GM19043 (cell line): ENCODE measurements at regions not wholly inside any gene's neighbourhood (a gene's known extent, or its start where the extent isn't known, plus 50 kb on each side); places are given as distances from the start of the nearest gene placed in this dataset.

Experiments
- ATAC-seq: cut with Tn5 transposase; IDR thresholded peaks from one replicate; pipeline ENCODE4 v1.9.1; 2021; ENCODE audit warnings: low read depth; ENCODE audit not compliant: unreplicated experiment

- no peak for ATAC-seq
Observed at GRCh38 chr20:18992418-18992817, 178.8 kb downstream of the SCP2D1 start.

GRCh38 chr20:18995455-18995854, 181.9 kb downstream of the SCP2D1 start:
- ATAC-seq = no peak

- ATAC-seq = no peak
Observed at GRCh38 chr20:18999086-18999485, 185.5 kb downstream of the SCP2D1 start.

- ATAC-seq = no peak
Observed at GRCh38 chr20:19000078-19000477, 186.5 kb downstream of the SCP2D1 start.

GRCh38 chr20:19001177-19001576, 187.6 kb downstream of the SCP2D1 start:
- no peak for ATAC-seq

- ATAC-seq = no peak
Observed at GRCh38 chr20:19003366-19004336, 190.1 kb downstream of the SCP2D1 start.

GRCh38 chr20:19004975-19005374, 191.4 kb downstream of the SCP2D1 start:
- no peak for ATAC-seq

- ATAC-seq = no peak
Observed at GRCh38 chr20:19008497-19008896, 194.9 kb downstream of the SCP2D1 start.

- ATAC-seq = no peak
Observed at GRCh38 chr20:19009081-19009688, 195.6 kb downstream of the SCP2D1 start.

GRCh38 chr20:19012676-19013075, 199.1 kb downstream of the SCP2D1 start:
- ATAC-seq = no peak

GRCh38 chr20:19013907-19014306, 198.5 kb upstream of the SLC24A3 start:
- ATAC-seq = no peak

GRCh38 chr20:19015351-19016139, 196.9 kb upstream of the SLC24A3 start:
- no peak for ATAC-seq

GRCh38 chr20:19016140-19016497, 196.3 kb upstream of the SLC24A3 start:
- ATAC-seq = no peak

GRCh38 chr20:19017104-19017690, 195.2 kb upstream of the SLC24A3 start:
- no peak for ATAC-seq

- ATAC-seq = no peak
Observed at GRCh38 chr20:19018881-19019280, 193.6 kb upstream of the SLC24A3 start.

- no peak for ATAC-seq
Observed at GRCh38 chr20:19019734-19020364, 192.6 kb upstream of the SLC24A3 start.

- ATAC-seq = no peak
Observed at GRCh38 chr20:19021406-19022117, 190.9 kb upstream of the SLC24A3 start.

GRCh38 chr20:19022118-19022575, 190.3 kb upstream of the SLC24A3 start:
- ATAC-seq = no peak

- ATAC-seq = no peak
Observed at GRCh38 chr20:19022791-19023448, 189.5 kb upstream of the SLC24A3 start.
